ENCODE measurements at regions not wholly inside any gene's neighbourhood (a gene's known extent, or its start where the extent isn't known, plus 50 kb on each side); places are given as distances from the start of the nearest gene placed in this dataset.

GRCh38 chr2:76678383-76679024 is 843.7 kb downstream of the LRRTM4 start:
- Histone ChIP-seq H3K4me3 (ENCODE audit: low read depth, low read length) (no peak overlapping the region), H3K36me3 (no peaks in the 10 kb centered on the region), H3K27ac (no peak overlapping the region), H3K27me3 (ENCODE audit: insufficient read depth, low read depth, severe bottlenecking) (no peaks in the 10 kb centered on the region), H3K9me3 (ENCODE audit: severe bottlenecking) (no peaks in the 10 kb centered on the region)
- no peak for TF ChIP-seq CTCF (IDR thresholded peaks at IDR 0.05; ENCODE audit: low read depth, low read length)
- DNase-seq = no peak

- H3K36me3 ChIP-seq = no peaks in the 10 kb centered on the region
- H3K27ac ChIP-seq = no peak overlapping the region
- no peak for DNase-seq
- no peak for TF ChIP-seq CTCF (IDR thresholded peaks at IDR 0.05; ENCODE audit: low read depth, low read length)
- no peaks in the 10 kb centered on the region for H3K27me3 ChIP-seq (ENCODE audit: insufficient read depth, low read depth, severe bottlenecking)
- no peak overlapping the region for H3K4me3 ChIP-seq (ENCODE audit: low read depth, low read length)
- no peaks in the 10 kb centered on the region for H3K9me3 ChIP-seq (ENCODE audit: severe bottlenecking)
Measured at GRCh38 chr2:76675212-76675611, 847.0 kb downstream of the LRRTM4 start.

- no peak overlapping the region for H3K4me3 ChIP-seq (ENCODE audit: low read depth, low read length)
- no peaks in the 10 kb centered on the region for H3K36me3 ChIP-seq
- DNase-seq = no peak
- H3K9me3 ChIP-seq (ENCODE audit: severe bottlenecking) = no peaks in the 10 kb centered on the region
- no peak for TF ChIP-seq CTCF (IDR thresholded peaks at IDR 0.05; ENCODE audit: low read depth, low read length)
- H3K27ac ChIP-seq = no peak overlapping the region
- no peaks in the 10 kb centered on the region for H3K27me3 ChIP-seq (ENCODE audit: insufficient read depth, low read depth, severe bottlenecking)
Measured at GRCh38 chr2:76672798-76673197, 849.4 kb downstream of the LRRTM4 start.

- Histone ChIP-seq H3K4me3 (ENCODE audit: low read depth, low read length) (no peak overlapping the region), H3K9me3 (ENCODE audit: severe bottlenecking) (no peaks in the 10 kb centered on the region), H3K27me3 (ENCODE audit: insufficient read depth, low read depth, severe bottlenecking) (no peaks in the 10 kb centered on the region), H3K27ac (no peak overlapping the region), H3K36me3 (no peaks in the 10 kb centered on the region)
- DNase-seq = no peak
- no peak for TF ChIP-seq CTCF (IDR thresholded peaks at IDR 0.05; ENCODE audit: low read depth, low read length)
Measured at GRCh38 chr2:76669966-76670465, 852.2 kb downstream of the LRRTM4 start.

- H3K27ac ChIP-seq = no peak overlapping the region
- TF ChIP-seq CTCF (IDR thresholded peaks at IDR 0.05; ENCODE audit: low read depth, low read length) = no peak
- H3K4me3 ChIP-seq (ENCODE audit: low read depth, low read length) = no peak overlapping the region
- DNase-seq = no peak
- H3K9me3 ChIP-seq (ENCODE audit: severe bottlenecking) = no peaks in the 10 kb centered on the region
- no peaks in the 10 kb centered on the region for H3K36me3 ChIP-seq
- H3K27me3 ChIP-seq (ENCODE audit: insufficient read depth, low read depth, severe bottlenecking) = no peaks in the 10 kb centered on the region
Measured at GRCh38 chr2:76668279-76668678, 853.9 kb downstream of the LRRTM4 start.

GRCh38 chr2:76667821-76668271 is 854.3 kb downstream of the LRRTM4 start:
- no peak for DNase-seq
- Histone ChIP-seq H3K36me3 (no peaks in the 10 kb centered on the region), H3K9me3 (ENCODE audit: severe bottlenecking) (no peaks in the 10 kb centered on the region), H3K27me3 (ENCODE audit: insufficient read depth, low read depth, severe bottlenecking) (no peaks in the 10 kb centered on the region), H3K4me3 (ENCODE audit: low read depth, low read length) (no peak overlapping the region), H3K27ac (no peak overlapping the region)
- no peak for TF ChIP-seq CTCF (IDR thresholded peaks at IDR 0.05; ENCODE audit: low read depth, low read length)
